GM06990 (cell line): ENCODE measurements at regions not wholly inside any gene's neighbourhood (a gene's known extent, or its start where the extent isn't known, plus 50 kb on each side); places are given as distances from the start of the nearest gene placed in this dataset.

Source experiments
- DNase-seq: peaks from one replicate; pipeline ENCODE4 v3.0.0-alpha.2; 2011; ENCODE audit not compliant: insufficient read length; ENCODE audit errors: extremely low read depth
- H3K27me3 ChIP-seq: replicated peaks from 2 replicates; pipeline ENCODE4 v1.6.0; 2011; ENCODE audit warnings: low read length; ENCODE audit not compliant: control insufficient read depth, insufficient read depth
- H3K36me3 ChIP-seq: 2 replicates; pipeline ENCODE4 v1.5.1; 2011; ENCODE audit warnings: low read length; ENCODE audit not compliant: control insufficient read depth, insufficient read depth
- H3K4me3 ChIP-seq: replicated peaks from 2 replicates; pipeline ENCODE4 v1.5.1; 2011; ENCODE audit warnings: low read depth, mild to moderate bottlenecking, control low read depth, low read length
- TF ChIP-seq, protein P1 (sequence below): IDR thresholded peaks from 2 replicates; pipeline ENCODE4 v1.5.1; 2011; ENCODE audit warnings: low read length, control low read depth, mild to moderate bottlenecking, inconsistent platforms; ENCODE audit not compliant: insufficient read depth, poor library complexity, severe bottlenecking

DNA sequence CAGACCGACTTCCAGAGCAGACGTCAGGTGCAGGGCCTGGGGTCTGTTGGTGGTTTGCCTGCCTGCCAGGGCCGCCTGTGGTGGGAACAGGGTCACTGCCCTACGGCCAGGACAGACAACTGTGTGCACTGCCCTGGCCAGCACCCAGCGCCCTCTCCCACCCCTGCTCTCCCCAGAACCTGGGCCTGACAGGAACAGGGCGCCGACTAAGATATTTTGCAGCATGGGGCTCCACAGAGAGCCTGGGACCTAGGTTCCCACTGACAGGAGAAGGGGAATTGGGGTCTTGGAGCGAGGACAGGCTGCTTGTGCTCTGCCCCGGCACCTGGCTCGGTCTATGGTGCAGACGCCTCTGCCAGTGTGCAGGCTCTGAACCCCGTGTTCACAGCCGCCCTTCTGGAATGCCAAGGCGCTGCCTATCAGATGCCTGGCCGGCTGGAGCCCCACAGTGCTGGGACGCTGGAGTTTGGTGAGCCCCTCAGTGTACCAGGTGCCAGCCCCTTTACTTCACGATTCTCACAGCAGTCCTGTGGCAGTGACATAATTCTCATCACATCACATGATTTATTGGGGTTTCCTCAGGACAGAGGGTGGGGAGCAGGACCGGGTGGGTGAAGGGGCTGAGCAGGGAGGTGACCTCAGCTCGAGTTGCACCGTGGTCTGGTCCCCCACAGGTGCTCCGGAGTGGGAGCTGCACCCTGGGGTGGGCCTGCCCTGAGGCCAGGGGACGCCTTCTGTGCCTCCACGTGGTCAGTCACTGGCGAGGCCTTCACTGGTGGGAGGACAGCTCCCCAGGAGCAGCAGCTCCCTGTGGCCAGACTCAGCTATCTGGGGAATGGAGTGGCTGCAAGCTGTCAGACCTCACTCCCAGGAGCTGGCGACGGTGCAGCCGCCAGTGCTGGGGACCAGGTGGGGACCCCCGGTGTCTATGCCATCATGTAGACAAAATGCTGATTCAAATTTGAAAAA, 113.8 kb upstream of the LRPAP1 start:
- Histone ChIP-seq H3K27me3 (no peaks in the 10 kb centered on the region; the same call in none of the 2 replicates), H3K36me3 (no peaks in the 10 kb centered on the region), H3K4me3 (no peak overlapping the region)
- TF ChIP-seq, protein P1, sequence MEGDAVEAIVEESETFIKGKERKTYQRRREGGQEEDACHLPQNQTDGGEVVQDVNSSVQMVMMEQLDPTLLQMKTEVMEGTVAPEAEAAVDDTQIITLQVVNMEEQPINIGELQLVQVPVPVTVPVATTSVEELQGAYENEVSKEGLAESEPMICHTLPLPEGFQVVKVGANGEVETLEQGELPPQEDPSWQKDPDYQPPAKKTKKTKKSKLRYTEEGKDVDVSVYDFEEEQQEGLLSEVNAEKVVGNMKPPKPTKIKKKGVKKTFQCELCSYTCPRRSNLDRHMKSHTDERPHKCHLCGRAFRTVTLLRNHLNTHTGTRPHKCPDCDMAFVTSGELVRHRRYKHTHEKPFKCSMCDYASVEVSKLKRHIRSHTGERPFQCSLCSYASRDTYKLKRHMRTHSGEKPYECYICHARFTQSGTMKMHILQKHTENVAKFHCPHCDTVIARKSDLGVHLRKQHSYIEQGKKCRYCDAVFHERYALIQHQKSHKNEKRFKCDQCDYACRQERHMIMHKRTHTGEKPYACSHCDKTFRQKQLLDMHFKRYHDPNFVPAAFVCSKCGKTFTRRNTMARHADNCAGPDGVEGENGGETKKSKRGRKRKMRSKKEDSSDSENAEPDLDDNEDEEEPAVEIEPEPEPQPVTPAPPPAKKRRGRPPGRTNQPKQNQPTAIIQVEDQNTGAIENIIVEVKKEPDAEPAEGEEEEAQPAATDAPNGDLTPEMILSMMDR: no peak
- no peak for DNase-seq

GRCh38 chr4:3644849-3645627, 112.8 kb upstream of the LRPAP1 start:
- no peak for DNase-seq
- Histone ChIP-seq H3K27me3 (no peaks in the 10 kb centered on the region; the same call in none of the 2 replicates), H3K4me3 (no peak overlapping the region), H3K36me3 (no peaks in the 10 kb centered on the region)
- TF ChIP-seq, protein P1: no peak

GRCh38 chr4:3643518-3644433, 111.6 kb upstream of the LRPAP1 start:
- DNase-seq: no peak
- Histone ChIP-seq H3K27me3 (no peaks in the 10 kb centered on the region; the same call in none of the 2 replicates), H3K4me3 (no peak overlapping the region), H3K36me3 (no peaks in the 10 kb centered on the region)
- TF ChIP-seq, protein P1: no peak

DNA sequence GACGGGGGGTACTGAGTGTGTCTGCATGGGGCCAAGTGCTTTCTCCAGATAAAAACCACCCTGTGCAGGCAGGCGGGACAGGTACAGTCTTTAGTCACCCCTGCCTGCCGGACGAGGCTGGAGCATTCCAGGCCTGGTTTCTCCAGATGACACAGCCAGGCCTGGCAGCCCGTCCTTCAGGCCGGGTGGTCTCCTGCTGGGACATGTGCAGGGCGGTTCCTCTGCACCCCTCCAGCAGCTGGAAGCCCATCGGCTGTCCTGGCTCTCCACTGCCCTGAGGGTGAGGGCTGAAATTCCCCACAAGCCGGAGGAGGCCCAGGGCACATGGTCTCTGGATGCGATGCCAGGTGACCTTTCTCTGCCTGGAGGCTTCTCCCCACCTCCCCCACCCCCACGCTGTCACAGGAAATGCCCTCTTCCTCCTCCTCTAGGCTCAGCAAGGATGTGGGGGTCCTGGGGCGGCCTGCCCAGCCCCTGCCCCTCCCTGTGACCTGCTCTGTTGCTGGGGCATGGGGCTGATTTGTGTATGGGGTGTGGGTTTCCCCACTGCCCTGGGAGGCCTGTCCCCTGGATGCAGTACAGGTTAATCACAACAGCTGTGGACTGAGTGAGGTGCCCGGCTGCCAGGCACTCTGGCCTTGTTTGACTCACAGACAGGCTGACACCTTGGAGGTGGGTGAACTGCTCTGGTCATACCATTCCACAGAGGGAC, 110.7 kb upstream of the LRPAP1 start:
- TF ChIP-seq, protein P1: no peak
- DNase-seq: no peak
- no peaks in the 10 kb centered on the region for H3K36me3 ChIP-seq
- H3K4me3 ChIP-seq: no peak overlapping the region
- H3K27me3 ChIP-seq: no peaks in the 10 kb centered on the region; the same call in none of the 2 replicates
